ENCODE measurements at regions not wholly inside any gene's neighbourhood (a gene's known extent, or its start where the extent isn't known, plus 50 kb on each side); places are given as distances from the start of the nearest gene placed in this dataset.

DNA sequence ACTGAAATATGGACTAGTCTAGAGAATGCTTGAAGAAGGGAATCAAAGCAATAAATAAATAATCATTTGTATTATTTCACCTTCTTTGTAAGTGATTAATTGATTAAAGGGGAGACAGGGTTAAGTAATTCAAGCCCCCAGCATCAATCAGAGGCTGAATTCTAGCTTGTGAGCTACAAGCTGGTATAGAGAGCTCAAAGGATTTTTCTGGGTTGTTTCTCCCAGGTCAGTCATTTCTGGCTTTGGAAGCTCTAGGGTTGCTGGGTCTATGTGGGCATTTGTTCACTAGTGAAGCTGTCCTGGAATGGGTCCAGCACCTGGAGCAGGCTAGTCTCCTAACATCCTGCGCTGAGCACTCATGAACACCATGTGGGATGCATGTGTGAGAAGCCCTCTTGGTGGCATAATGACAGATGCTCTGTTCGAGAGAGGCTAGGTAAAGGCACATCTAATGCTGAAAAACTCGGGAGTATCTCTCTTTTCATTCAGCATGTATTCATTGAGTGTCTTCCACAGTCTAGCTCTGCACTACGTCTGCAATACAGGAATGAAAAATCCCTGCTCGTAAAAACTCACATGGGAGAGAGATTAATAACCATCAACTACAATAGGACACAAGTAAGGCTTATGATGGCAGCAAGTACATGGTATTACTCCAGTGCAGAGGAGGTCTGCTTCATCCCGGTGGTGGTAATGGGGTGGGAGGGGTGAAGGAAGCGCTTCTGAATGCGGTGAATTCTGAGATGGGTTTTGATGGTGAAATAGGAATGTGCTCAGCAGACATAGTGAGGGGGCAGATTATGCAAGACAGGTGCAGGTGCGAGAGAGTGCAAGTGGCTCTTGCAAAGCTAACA, 68.0 kb upstream of the NRP1 start:
- TF ChIP-seq, protein P1, sequence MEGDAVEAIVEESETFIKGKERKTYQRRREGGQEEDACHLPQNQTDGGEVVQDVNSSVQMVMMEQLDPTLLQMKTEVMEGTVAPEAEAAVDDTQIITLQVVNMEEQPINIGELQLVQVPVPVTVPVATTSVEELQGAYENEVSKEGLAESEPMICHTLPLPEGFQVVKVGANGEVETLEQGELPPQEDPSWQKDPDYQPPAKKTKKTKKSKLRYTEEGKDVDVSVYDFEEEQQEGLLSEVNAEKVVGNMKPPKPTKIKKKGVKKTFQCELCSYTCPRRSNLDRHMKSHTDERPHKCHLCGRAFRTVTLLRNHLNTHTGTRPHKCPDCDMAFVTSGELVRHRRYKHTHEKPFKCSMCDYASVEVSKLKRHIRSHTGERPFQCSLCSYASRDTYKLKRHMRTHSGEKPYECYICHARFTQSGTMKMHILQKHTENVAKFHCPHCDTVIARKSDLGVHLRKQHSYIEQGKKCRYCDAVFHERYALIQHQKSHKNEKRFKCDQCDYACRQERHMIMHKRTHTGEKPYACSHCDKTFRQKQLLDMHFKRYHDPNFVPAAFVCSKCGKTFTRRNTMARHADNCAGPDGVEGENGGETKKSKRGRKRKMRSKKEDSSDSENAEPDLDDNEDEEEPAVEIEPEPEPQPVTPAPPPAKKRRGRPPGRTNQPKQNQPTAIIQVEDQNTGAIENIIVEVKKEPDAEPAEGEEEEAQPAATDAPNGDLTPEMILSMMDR (IDR thresholded peaks at IDR 0.05; ENCODE audit: low read length), result no peak
- TF ChIP-seq EZH2 (IDR thresholded peaks at IDR 0.05; ENCODE audit: borderline replicate concordance, low read length), result no peak

All from OCI-LY1 (cell line).